Body of pancreas (tissue), 4 donors: ENCODE measurements at regions not wholly inside any gene's neighbourhood (a gene's known extent, or its start where the extent isn't known, plus 50 kb on each side); places are given as distances from the start of the nearest gene placed in this dataset.

Source experiments
- CTCF ChIP-seq, 7 experiments: fragments of 450-650 bp in 4 of 7; fragments of 200-600 bp in 3 of 7; sonication (generic) in 3 of 7; IDR thresholded peaks; one replicate each; pipeline ENCODE4 v1.5.1; 2016 to 2019; ENCODE audit warnings: antibody characterized with exemption in 7 of 7
- POLR2A ChIP-seq, 3 donors: fragments of 450-650 bp; IDR thresholded peaks; one replicate each; pipeline ENCODE4 v1.6.1; 2016; ENCODE audit warnings: antibody characterized with exemption in 3 of 3, mild to moderate bottlenecking in 2 of 3

- no peak for TF ChIP-seq CTCF (IDR thresholded peaks at IDR 0.05)
- TF ChIP-seq POLR2A (IDR thresholded peaks at IDR 0.05) = no peak
These were observed 155.8 kb downstream of the INO80D start for GRCh38 chr2:205930209-205930608.
